Ishikawa (cell line): ENCODE measurements at regions not wholly inside any gene's neighbourhood (a gene's known extent, or its start where the extent isn't known, plus 50 kb on each side); places are given as distances from the start of the nearest gene placed in this dataset.
A peak's percentile ranks its signal among the peaks of the same experiment; 100 is the strongest.

Experiments used
- CEBPB ChIP-seq: IDR thresholded peaks from 2 replicates; pipeline ENCODE4 v1.6.1; 2012
- CREB1 ChIP-seq: IDR thresholded peaks from 2 replicates; pipeline ENCODE4 v1.6.1; 2012; ENCODE audit warnings: low read depth
- EGR1 ChIP-seq: IDR thresholded peaks from 2 replicates; pipeline ENCODE4 v1.6.1; 2012
- EP300 ChIP-seq: IDR thresholded peaks from 2 replicates; pipeline ENCODE4 v1.6.1; 2012; ENCODE audit warnings: borderline replicate concordance
- FOXM1 ChIP-seq: IDR thresholded peaks from 2 replicates; pipeline ENCODE4 v1.6.1; 2012; ENCODE audit warnings: low read depth, borderline replicate concordance
- MAX ChIP-seq: IDR thresholded peaks from 2 replicates; pipeline ENCODE4 v1.6.1; 2012
- NFIC ChIP-seq: IDR thresholded peaks from 2 replicates; pipeline ENCODE4 v1.6.1; 2012
- RAD21 ChIP-seq: IDR thresholded peaks from 2 replicates; pipeline ENCODE4 v1.6.1; 2012; ENCODE audit warnings: low read depth
- REST ChIP-seq: IDR thresholded peaks from 2 replicates; pipeline ENCODE4 v1.6.1; 2012; ENCODE audit warnings: low read depth, mild to moderate bottlenecking
- TAF1 ChIP-seq: IDR thresholded peaks from 2 replicates; pipeline ENCODE4 v1.6.1; 2012; ENCODE audit warnings: low read depth, mild to moderate bottlenecking
- TCF12 ChIP-seq: IDR thresholded peaks from 2 replicates; pipeline ENCODE4 v1.6.1; 2012; ENCODE audit warnings: low read depth
- TEAD4 ChIP-seq: IDR thresholded peaks from 2 replicates; pipeline ENCODE4 v1.6.1; 2012
- USF1 ChIP-seq: IDR thresholded peaks from 2 replicates; pipeline ENCODE4 v1.6.1; 2012
- YY1 ChIP-seq: IDR thresholded peaks from 2 replicates; pipeline ENCODE4 v1.6.1; 2012; ENCODE audit warnings: low read depth
- ZBTB7A ChIP-seq: IDR thresholded peaks from 2 replicates; pipeline ENCODE4 v1.6.1; 2012; ENCODE audit warnings: low read depth

- TF ChIP-seq CEBPB (no peak), TEAD4 (no peak), USF1 (no peak), EP300 (no peak)
Measured at GRCh38 chr18:29737190-29737589, 1305.4 kb downstream of the DSC3 start.

DNA sequence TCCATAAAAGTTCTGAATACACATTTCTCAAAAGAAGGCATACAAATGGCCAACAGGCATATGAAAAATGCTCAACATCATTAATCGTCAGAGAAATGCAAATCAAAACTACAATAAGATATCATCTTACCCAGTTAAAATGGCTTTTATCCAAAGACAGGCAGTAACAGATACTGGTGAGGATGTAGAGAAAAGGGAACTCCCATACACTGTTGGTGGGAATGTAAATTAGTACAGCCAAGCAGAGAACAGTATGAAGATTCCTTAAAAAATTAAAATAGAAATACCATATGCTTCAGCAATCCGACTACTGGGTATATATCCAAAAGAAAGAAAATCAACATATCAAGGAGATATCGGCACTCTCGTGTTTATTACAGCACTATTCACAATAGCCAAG, 1312.5 kb downstream of the DSC3 start:
- TF ChIP-seq FOXM1, result no peak

- no peak for TF ChIP-seq TAF1
- no peak for TF ChIP-seq CREB1
- TF ChIP-seq REST, result no peak
Measured at GRCh38 chr18:29726646-29727045, 1315.9 kb downstream of the DSC3 start.

- TF ChIP-seq NFIC (no peak), MAX (no peak), ZBTB7A (no peak), CEBPB (no peak), CREB1 (no peak), YY1 (no peak), RAD21 (no peak), TAF1 (no peak), EGR1 (no peak), REST (no peak), TEAD4 (no peak), FOXM1 (no peak), EP300 (no peak), TCF12 (no peak), USF1 (no peak)
Measured at GRCh38 chr18:29712785-29713184, 1329.8 kb downstream of the DSC3 start.

DNA sequence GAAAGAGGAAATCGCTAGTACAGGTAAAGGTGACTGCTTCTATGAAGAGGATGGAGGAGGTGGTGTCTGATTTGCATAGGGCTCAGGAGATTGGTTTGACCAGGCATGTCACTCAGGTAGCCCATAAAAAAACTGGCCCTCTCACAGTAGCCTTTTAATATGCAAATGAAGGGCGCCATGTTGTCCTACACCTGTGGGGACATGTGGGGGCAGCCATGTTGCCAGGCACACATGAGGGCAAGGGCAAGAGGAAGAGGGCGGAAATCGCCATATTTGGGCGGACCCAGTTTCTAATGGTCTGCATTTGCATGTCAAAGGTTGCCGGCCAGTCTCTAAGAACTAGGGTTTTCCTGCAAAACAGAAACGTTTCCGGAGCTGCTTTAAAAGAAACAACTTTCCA, 1330.6 kb downstream of the DSC3 start:
- no peak for TF ChIP-seq TCF12
- TF ChIP-seq ZBTB7A, result no peak
- no peak for TF ChIP-seq FOXM1
- TF ChIP-seq TAF1, result no peak
- no peak for TF ChIP-seq EP300
- TF ChIP-seq YY1, result 0 out of 2 replicates have a peak, but pooled peaks have one; percentile 18
- TF ChIP-seq TEAD4, result no peak
- no peak for TF ChIP-seq REST
- TF ChIP-seq CREB1, result no peak

GRCh38 chr18:29693334-29693733, 1349.2 kb downstream of the DSC3 start:
- TF ChIP-seq RAD21 (no peak), ZBTB7A (no peak), CREB1 (no peak), EGR1 (no peak), TEAD4 (no peak)

GRCh38 chr18:29681578-29681977, 1361.0 kb downstream of the DSC3 start:
- TF ChIP-seq YY1 (no peak), REST (peak; percentile 48; the same call in 1 of the 2 replicates)
